Gastrocnemius medialis (tissue), 4 donors: ENCODE measurements at regions not wholly inside any gene's neighbourhood (a gene's known extent, or its start where the extent isn't known, plus 50 kb on each side); places are given as distances from the start of the nearest gene placed in this dataset.

Source experiments
- POLR2A ChIP-seq, 2 donors: fragments of 450-650 bp; IDR thresholded peaks; one replicate each; pipeline ENCODE4 v1.6.1; 2017; ENCODE audit warnings: antibody characterized with exemption in 2 of 2, mild to moderate bottlenecking in 2 of 2, moderate library complexity in 2 of 2
- TF ChIP-seq, protein P1 (sequence below), 5 experiments: fragments of 450-650 bp in 3 of 5; fragments of 200-600 bp in 2 of 5; sonication (generic) in 2 of 5; IDR thresholded peaks in 4 of 5; conservative IDR thresholded peaks in 1 of 5; 1 replicate in 4 of 5; 2 replicates in 1 of 5; pipeline ENCODE4 v1.5.1; 2016 to 2019; ENCODE audit warnings: antibody characterized with exemption in 5 of 5, mild to moderate bottlenecking in 3 of 5, moderate library complexity in 3 of 5

DNA sequence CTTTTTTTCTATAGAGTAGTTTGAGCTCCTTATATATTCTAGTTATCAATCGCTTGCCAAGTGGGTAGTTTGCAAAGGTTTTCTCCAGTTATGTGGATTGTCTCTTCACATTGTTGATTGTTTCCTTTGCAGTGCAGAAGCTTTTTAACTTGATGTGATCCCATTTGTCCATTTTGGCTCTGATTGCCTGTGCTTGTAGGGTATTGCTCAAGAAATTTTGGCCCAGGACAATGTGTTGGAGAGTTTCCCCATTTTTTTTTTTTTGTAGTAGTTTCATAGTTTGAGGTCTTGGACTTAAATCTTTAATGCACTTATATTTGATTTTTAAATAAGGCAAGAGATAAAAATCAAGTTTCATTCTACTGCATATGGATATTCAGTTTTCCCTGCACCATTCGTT, 774.8 kb upstream of the ADAMTS5 start:
- TF ChIP-seq, protein P1, sequence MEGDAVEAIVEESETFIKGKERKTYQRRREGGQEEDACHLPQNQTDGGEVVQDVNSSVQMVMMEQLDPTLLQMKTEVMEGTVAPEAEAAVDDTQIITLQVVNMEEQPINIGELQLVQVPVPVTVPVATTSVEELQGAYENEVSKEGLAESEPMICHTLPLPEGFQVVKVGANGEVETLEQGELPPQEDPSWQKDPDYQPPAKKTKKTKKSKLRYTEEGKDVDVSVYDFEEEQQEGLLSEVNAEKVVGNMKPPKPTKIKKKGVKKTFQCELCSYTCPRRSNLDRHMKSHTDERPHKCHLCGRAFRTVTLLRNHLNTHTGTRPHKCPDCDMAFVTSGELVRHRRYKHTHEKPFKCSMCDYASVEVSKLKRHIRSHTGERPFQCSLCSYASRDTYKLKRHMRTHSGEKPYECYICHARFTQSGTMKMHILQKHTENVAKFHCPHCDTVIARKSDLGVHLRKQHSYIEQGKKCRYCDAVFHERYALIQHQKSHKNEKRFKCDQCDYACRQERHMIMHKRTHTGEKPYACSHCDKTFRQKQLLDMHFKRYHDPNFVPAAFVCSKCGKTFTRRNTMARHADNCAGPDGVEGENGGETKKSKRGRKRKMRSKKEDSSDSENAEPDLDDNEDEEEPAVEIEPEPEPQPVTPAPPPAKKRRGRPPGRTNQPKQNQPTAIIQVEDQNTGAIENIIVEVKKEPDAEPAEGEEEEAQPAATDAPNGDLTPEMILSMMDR (IDR thresholded peaks at IDR 0.05 in 4 of 5, conservative IDR thresholded peaks at IDR 0.05 in 1 of 5): no peak
- TF ChIP-seq POLR2A (IDR thresholded peaks at IDR 0.05): no peak
